Ovary (tissue), 7 donors: ENCODE measurements at regions not wholly inside any gene's neighbourhood (a gene's known extent, or its start where the extent isn't known, plus 50 kb on each side); places are given as distances from the start of the nearest gene placed in this dataset.
A peak's percentile ranks its signal among the peaks of the same experiment; 100 is the strongest.

ENCODE experiments used
- DNase-seq, 5 donors: peaks; one replicate each; pipeline ENCODE4 v3.0.0-alpha.2; 2019 to 2020
- H3K27ac ChIP-seq, 2 donors: fragments of 200-600 bp; one replicate each; pipeline versions ENCODE4 v1.5.1 to v1.8.0; 2019 to 2022
- H3K27me3 ChIP-seq: fragments of 200-600 bp; one replicate; pipeline ENCODE4 v1.8.0; 2022
- H3K36me3 ChIP-seq: fragments of 200-600 bp; sonication (generic); one replicate; pipeline ENCODE4 v1.5.1; 2019
- H3K4me1 ChIP-seq: one replicate; pipeline ENCODE4 v1.8.1; 2013; ENCODE audit warnings: mild to moderate bottlenecking, moderate library complexity; ENCODE audit not compliant: insufficient read depth
- H3K4me3 ChIP-seq: fragments of 200-600 bp; sonication (generic); one replicate; pipeline ENCODE4 v1.5.1; 2017
- H3K9me3 ChIP-seq, 2 donors: fragments of 200-600 bp in 1 of 2; sonication (generic) in 1 of 2; one replicate each; pipeline versions ENCODE4 v1.5.1 to v1.8.1; 2013 to 2019; ENCODE audit warnings: mild to moderate bottlenecking in 1 of 2, moderate library complexity in 1 of 2
- CTCF ChIP-seq, 3 donors: fragments of 450-650 bp in 2 of 3; fragments of 200-600 bp in 1 of 3; IDR thresholded peaks; one replicate each; pipeline versions ENCODE4 v1.5.1 to v1.8.0; 2016 to 2022; ENCODE audit warnings: antibody characterized with exemption in 3 of 3, mild to moderate bottlenecking in 1 of 3
- EP300 ChIP-seq: sonication (generic); formaldehyde crosslinking; IDR thresholded peaks from one replicate; pipeline ENCODE4 v1.6.1; 2017; ENCODE audit warnings: antibody characterized with exemption
- POLR2A ChIP-seq: fragments of 450-650 bp; IDR thresholded peaks from one replicate; pipeline ENCODE4 v1.6.1; 2017; ENCODE audit warnings: antibody characterized with exemption, mild to moderate bottlenecking, moderate library complexity
- WGBS, 3 donors: extraction: QIAGEN DNeasy Blood & Tissue Kit in 1 of 3; methylation state at CpG; one replicate each; pipeline versions ENCODE4 v1.1.5 to v1.1.7; 2013 to 2017; 5-methylcytosine and 5-hydroxymethylcytosine counted together
- intact Hi-C, 4 donors: fragments of 100-400 bp; cut with DNase I; formaldehyde crosslinking; loops; one replicate each; pipeline versions ENCODE4 v1.11.0 to v1.15.1; 2022 to 2023
- donor health status: DM: no; HTN: no; CAD: no; lungs with moderate emphysema.
- donor health status: DM: no; HTN: no; CAD: no.
- donor health status: Bipolar disorder and iron deficiency.
- donor health status: DM: no; HTN: no; CAD: no.
- donor health status: DM: yes; HTN: yes; CAD: no.

DNA sequence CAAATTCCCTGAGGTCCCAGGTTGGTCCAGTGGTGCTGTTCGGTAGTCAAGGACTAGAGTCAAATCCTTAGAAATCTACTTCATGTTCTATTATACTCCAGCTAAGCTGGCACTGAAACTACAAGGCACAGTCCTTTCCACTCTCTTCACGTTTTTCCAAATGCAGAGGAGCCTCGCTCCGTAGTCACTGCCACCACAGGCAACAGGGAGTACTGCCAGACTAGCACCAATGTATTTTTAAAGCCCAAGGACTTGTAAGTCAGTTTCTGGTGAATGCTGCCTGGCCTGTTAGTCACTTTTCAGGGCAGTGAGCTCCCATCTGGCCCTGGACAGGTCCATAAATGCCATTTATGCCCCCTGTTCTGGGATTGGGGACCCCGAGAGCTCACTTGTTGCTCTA, 323.5 kb downstream of the FAM47A start:
- intact Hi-C loops = no loop called here
- 59 to 68% (median 63%) methylated on average over 5 of the region's 5 CpGs for WGBS, 3 donors

DNA sequence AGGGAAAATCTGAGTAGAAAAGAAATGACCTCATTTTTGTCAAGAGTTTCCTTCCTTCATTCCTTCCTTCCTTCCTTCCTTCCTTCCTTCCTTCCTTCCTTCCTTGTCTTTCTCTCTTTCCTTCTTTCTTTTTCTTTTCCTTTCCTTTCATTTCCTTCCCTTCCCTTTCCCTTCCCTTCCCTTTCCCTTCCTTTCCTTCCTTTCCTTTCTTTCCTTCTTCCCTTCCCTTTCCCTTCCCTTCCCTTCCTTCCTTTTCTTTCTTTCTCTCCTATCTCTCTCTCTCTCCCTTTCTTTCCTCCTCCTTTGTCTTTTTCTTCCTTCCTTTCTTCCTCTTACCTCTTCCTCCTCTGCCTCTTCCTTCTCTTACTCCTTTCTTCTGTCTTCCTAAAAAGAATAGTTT, 347.6 kb downstream of the FAM47A start:
- Histone ChIP-seq H3K9me3 (no peaks in the 10 kb centered on the region), H3K27me3 (no peaks in the 10 kb centered on the region), H3K36me3 (no peaks in the 10 kb centered on the region), H3K4me3 (no peak overlapping the region), H3K27ac (no peak overlapping the region), H3K4me1 (no peaks in the 10 kb centered on the region)
- intact Hi-C loops = no loop called here
- DNase-seq = no peak
- TF ChIP-seq EP300 (no peak), POLR2A (no peak), CTCF (IDR thresholded peaks at IDR 0.05) (no peak)

More for the DNA sequence above, 323.5 kb downstream of the FAM47A start:
- Histone ChIP-seq H3K4me3 (no peak overlapping the region), H3K27me3 (no peaks in the 10 kb centered on the region), H3K27ac (no peak overlapping the region), H3K9me3 (no peaks in the 10 kb centered on the region), H3K4me1 (no peaks in the 10 kb centered on the region), H3K36me3 (no peaks in the 10 kb centered on the region)
- no peak for DNase-seq
- no peak for TF ChIP-seq EP300
- no peak for TF ChIP-seq POLR2A

DNA sequence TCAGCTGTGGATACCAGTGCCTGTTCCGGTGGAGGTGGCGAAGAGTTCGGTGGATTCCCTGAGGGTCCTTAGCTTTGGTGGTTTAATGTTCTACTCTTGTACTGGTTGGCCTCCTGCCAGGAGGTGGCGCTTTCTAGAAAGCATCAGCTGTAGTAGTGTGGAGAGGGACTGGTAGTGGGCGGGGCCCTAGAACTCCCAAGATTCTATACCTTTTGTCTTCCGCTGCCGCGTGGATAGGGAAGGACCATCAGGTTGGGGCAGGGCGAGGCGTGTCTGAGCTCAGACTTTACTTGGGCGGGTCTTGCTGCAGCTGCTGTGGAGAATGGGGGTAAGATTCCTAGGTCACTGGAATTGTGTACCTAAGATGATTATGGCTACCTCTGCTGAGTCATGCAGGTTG, 390.3 kb downstream of the FAM47A start:
- TF ChIP-seq EP300 (no peak), CTCF (IDR thresholded peaks at IDR 0.05) (no peak), POLR2A (no peak)
- no peaks in the 10 kb centered on the region for H3K4me1 ChIP-seq
- intact Hi-C loops = no loop called here
- no peak overlapping the region for H3K27ac ChIP-seq
- 70 to 81% (median 79%) methylated on average over 11 of the region's 11 CpGs for WGBS, 3 donors
- no peaks in the 10 kb centered on the region for H3K27me3 ChIP-seq
- no peak overlapping the region for H3K4me3 ChIP-seq
- H3K36me3 ChIP-seq = no peaks in the 10 kb centered on the region
- H3K9me3 ChIP-seq = no peaks in the 10 kb centered on the region
- no peak for DNase-seq

- Histone ChIP-seq H3K27me3 (no peaks in the 10 kb centered on the region), H3K9me3 (no peaks in the 10 kb centered on the region), H3K36me3 (no peaks in the 10 kb centered on the region), H3K4me1 (no peaks in the 10 kb centered on the region), H3K4me3 (no peak overlapping the region), H3K27ac (no peak overlapping the region)
- intact Hi-C loops = no loop called here
- WGBS, 3 donors = 21 to 40% (median 29%) methylated on average over 1 of the region's 1 CpG
- no peak for DNase-seq
- no peak for TF ChIP-seq CTCF (IDR thresholded peaks at IDR 0.05)
Measured at GRCh38 chrX:33735182-33735581, 396.9 kb downstream of the FAM47A start.

- 21 to 25% (median 23%) methylated on average over 44 to 45 of the region's 45 CpGs for WGBS, 3 donors
- Histone ChIP-seq H3K4me3 (peak overlapping the region; percentile 34), H3K27ac (no peak overlapping the region), H3K9me3 (no peaks in the 10 kb centered on the region), H3K36me3 (no peaks in the 10 kb centered on the region), H3K27me3 (no peaks in the 10 kb centered on the region), H3K4me1 (no peaks in the 10 kb centered on the region)
- intact Hi-C loops = no loop called here
- TF ChIP-seq CTCF (IDR thresholded peaks at IDR 0.05) = no peak
- no peak for TF ChIP-seq EP300
- TF ChIP-seq POLR2A = no peak
- DNase-seq = peak in 3 of 5 donors; percentile 11 to 36 (median 16)
Measured at GRCh38 chrX:33726281-33727160, 405.6 kb downstream of the FAM47A start.
